GM12878 (cell line): ENCODE measurements at regions not wholly inside any gene's neighbourhood (a gene's known extent, or its start where the extent isn't known, plus 50 kb on each side); places are given as distances from the start of the nearest gene placed in this dataset.

ENCODE experiments used
- ATAC-seq: fragments of 200-7000 bp; cut with Tn5 transposase; 3 replicates; pipeline ENCODE4 v1.9.1; 2020; ENCODE audit warnings: mild to moderate bottlenecking, moderate library complexity
- BruUV-seq: library from RNA; stranded (reverse); fragments of 400-500 nt; replicated peaks from 2 replicates; lab custom pipeline; 2021; lab: Mats Ljungman, UMichigan
- CTCF ChIA-PET: fragments of 300-600 bp; sonication (Branson Sonifier 250); formaldehyde crosslinking; extraction: SDS; loops from one replicate; lab custom pipeline; 2021; ENCODE audit warnings: inconsistent platforms; lab: Yijun Ruan, JAX
- POLR2A ChIA-PET: fragments of 350-600 bp; formaldehyde crosslinking; extraction: SDS; loops from one replicate; lab custom pipeline; 2021; ENCODE audit warnings: inconsistent platforms; lab: Charles Lee
- RAD21 ChIA-PET: fragments of 300-600 bp; sonication (Branson Sonifier 250); formaldehyde crosslinking; loops from one replicate; lab custom pipeline; 2023; ENCODE audit warnings: antibody characterized with exemption; ENCODE audit not compliant: unreplicated experiment; lab: Charles Lee
- SMC1A ChIA-PET: fragments of 300-600 bp; sonication (Branson Sonifier 250); formaldehyde crosslinking; loops from one replicate; lab custom pipeline; 2023; ENCODE audit not compliant: unreplicated experiment, uncharacterized antibody; lab: Charles Lee
- DNase-seq: peaks from one replicate; pipeline ENCODE4 v3.0.0-alpha.2; 2011; ENCODE audit warnings: low read depth, low spot score
- FAIRE-seq: peaks from 3 replicates; lab custom pipeline; 2011; peaks lifted over from hg19 to GRCh38; lab: Jason Lieb, UNC
- H2AFZ ChIP-seq: 2 replicates; pipeline ENCODE4 v1.6.0; 2011; ENCODE audit warnings: low read depth, low read length, control low read depth; ENCODE audit not compliant: control insufficient read depth
- H3K27ac ChIP-seq: 2 replicates; pipeline ENCODE4 v1.5.1; 2011; ENCODE audit warnings: control low read depth; ENCODE audit not compliant: control insufficient read depth, insufficient read depth
- H3K27me3 ChIP-seq, 2 experiments: replicated peaks in 1 of 2; 2 replicates each; pipeline versions ENCODE4 v1.6.0 to v1.6.1; 2011; ENCODE audit warnings: low read length in 1 of 2; ENCODE audit not compliant: control insufficient read depth in 2 of 2, insufficient read depth in 2 of 2
- H3K36me3 ChIP-seq, 2 experiments: 2 replicates each; pipeline ENCODE4 v1.5.1; 2011; ENCODE audit warnings: low read length in 1 of 2; ENCODE audit not compliant: control insufficient read depth in 2 of 2, insufficient read depth in 2 of 2
- H3K4me1 ChIP-seq: 2 replicates; pipeline ENCODE4 v1.6.1; 2011; ENCODE audit warnings: mild to moderate bottlenecking, low read length, moderate library complexity, mixed read lengths; ENCODE audit not compliant: control insufficient read depth, insufficient read depth
- H3K4me2 ChIP-seq: 2 replicates; pipeline ENCODE4 v1.6.0; 2011; ENCODE audit warnings: control low read depth; ENCODE audit not compliant: control insufficient read depth, insufficient read depth
- H3K4me3 ChIP-seq: fragments of 200-600 bp; sonication (generic); 2 replicates; pipeline ENCODE4 v1.5.1; 2016
- H3K79me2 ChIP-seq: 2 replicates; pipeline ENCODE4 v1.6.0; 2011; ENCODE audit warnings: low read length; ENCODE audit not compliant: control insufficient read depth, insufficient read depth
- H3K9ac ChIP-seq: 2 replicates; pipeline ENCODE4 v1.8.0; 2011; ENCODE audit warnings: low read length, control low read depth, mixed read lengths; ENCODE audit not compliant: control insufficient read depth, insufficient read depth
- H3K9me3 ChIP-seq: replicated peaks from 3 replicates; pipeline ENCODE4 v1.5.1; 2011; ENCODE audit warnings: mild to moderate bottlenecking, low read length; ENCODE audit not compliant: control insufficient read depth, insufficient read depth
- H4K20me1 ChIP-seq: 2 replicates; pipeline ENCODE4 v1.6.0; 2011; ENCODE audit not compliant: control insufficient read depth, insufficient read depth
- BMI1 ChIP-seq: fragments of 450-650 bp; IDR thresholded peaks from 2 replicates; pipeline ENCODE4 v1.6.1; 2016; ENCODE audit warnings: mild to moderate bottlenecking, moderate library complexity, borderline replicate concordance
- E2F8 ChIP-seq: fragments of 450-650 bp; IDR thresholded peaks from 2 replicates; pipeline ENCODE4 v1.6.1; 2018; ENCODE audit warnings: mild to moderate bottlenecking, low read depth, moderate library complexity; ENCODE audit not compliant: partially characterized antibody
- FOXK2 ChIP-seq: fragments of 450-650 bp; IDR thresholded peaks from 2 replicates; pipeline ENCODE4 v1.6.1; 2017; ENCODE audit warnings: mild to moderate bottlenecking, moderate library complexity
- HDAC6 ChIP-seq: fragments of 200-600 bp; sonication (generic); IDR thresholded peaks from one replicate; pipeline ENCODE4 v1.8.0; 2017; ENCODE audit warnings: antibody characterized with exemption; ENCODE audit not compliant: unreplicated experiment
- HDGF ChIP-seq: fragments of 450-650 bp; IDR thresholded peaks from 2 replicates; pipeline ENCODE4 v1.6.1; 2016; ENCODE audit warnings: antibody characterized with exemption
- JUND ChIP-seq: IDR thresholded peaks from 2 replicates; pipeline ENCODE4 v1.6.1; 2012; ENCODE audit warnings: low read depth, mild to moderate bottlenecking, low read length, improper control_type of control experiment, moderate library complexity
- MTA2 ChIP-seq: fragments of 450-650 bp; IDR thresholded peaks from 2 replicates; pipeline ENCODE4 v1.6.1; 2016; ENCODE audit warnings: low read depth, mild to moderate bottlenecking, moderate library complexity
- NR2C2 ChIP-seq: IDR thresholded peaks from 2 replicates; pipeline ENCODE4 v1.6.1; 2011; ENCODE audit warnings: borderline replicate concordance, low read depth; ENCODE audit not compliant: control insufficient read depth, insufficient read length
- PAX8 ChIP-seq: fragments of 450-650 bp; IDR thresholded peaks from 2 replicates; pipeline ENCODE4 v1.6.1; 2017; ENCODE audit warnings: mild to moderate bottlenecking, moderate library complexity
- POLR2AphosphoS2 ChIP-seq: IDR thresholded peaks from 2 replicates; pipeline ENCODE4 v1.6.1; 2011; ENCODE audit warnings: low read depth, mild to moderate bottlenecking, low read length, improper control_type of control experiment, moderate library complexity
- REST ChIP-seq: IDR thresholded peaks from 2 replicates; pipeline ENCODE4 v1.6.1; 2012; ENCODE audit warnings: mild to moderate bottlenecking, low read depth, low read length
- RFX5 ChIP-seq: IDR thresholded peaks from 2 replicates; pipeline ENCODE4 v1.6.1; 2011; ENCODE audit warnings: low read depth, low read length, improper control_type of control experiment
- SMC3 ChIP-seq: IDR thresholded peaks from 2 replicates; pipeline ENCODE4 v1.6.1; 2011; ENCODE audit warnings: low read length, improper control_type of control experiment, borderline replicate concordance
- SP1 ChIP-seq: IDR thresholded peaks from one replicate; pipeline ENCODE4 v1.6.1; 2011; ENCODE audit warnings: low read depth, low read length
- WRNIP1 ChIP-seq: IDR thresholded peaks from 2 replicates; pipeline ENCODE4 v1.6.1; 2011; ENCODE audit warnings: low read depth, low read length, improper control_type of control experiment, borderline replicate concordance
- ZBED1 ChIP-seq: IDR thresholded peaks from 2 replicates; pipeline ENCODE4 v1.6.1; 2016; ENCODE audit warnings: borderline replicate concordance
- WGBS: methylation state at CpG from one replicate; pipeline ENCODE4 v1.1.6; 2016; ENCODE audit warnings: low lambda C conversion rate; ENCODE audit not compliant: insufficient replicate concordance, insufficient coverage; ENCODE audit errors: missing lambda C conversion rate; 5-methylcytosine and 5-hydroxymethylcytosine counted together
- in situ Hi-C: fragments of 300-500 bp; cut with MboI; formaldehyde crosslinking; loops from 9 replicates; pipeline ENCODE4 v1.14.3; 2018; ENCODE audit warnings: mixed read lengths
- intact Hi-C: fragments of 100-400 bp; cut with micrococcal nuclease; formaldehyde crosslinking; loops from one replicate; pipeline ENCODE4 v1.14.2; 2022; ENCODE audit not compliant: unreplicated experiment

GRCh38 chr11:119573858-119574257 is 150.9 kb upstream of the THY1 start:
- Histone ChIP-seq H3K4me2 (no peak overlapping the region), H3K9ac (no peak overlapping the region)

More at GRCh38 chr11:119573858-119574257, 150.9 kb upstream of the THY1 start:
- ChIA-PET RAD21 (no interaction called here), POLR2A (no interaction called here), CTCF (no interaction called here), SMC1A (interaction anchor here (0.6 kb wide), 1 partner anchor 68 kb away, joined by 4 read pairs; no protein-coding TSS in a partner anchor)
- Histone ChIP-seq H3K9me3 (no peaks in the 10 kb centered on the region; the same call in 2 of the 3 replicates), H3K4me1 (no peaks in the 10 kb centered on the region), H3K79me2 (no peaks in the 10 kb centered on the region), H3K27me3 (peaks cover 1 to 2% of the 10 kb centered on the region in 2 experiments; a peak in 1 of 4 replicates), H3K27ac (no peak overlapping the region), H4K20me1 (no peaks in the 10 kb centered on the region; the same call in 1 of the 2 replicates), H3K36me3 (no peaks in the 10 kb centered on the region), H2AFZ (no peak overlapping the region), H3K4me3 (no peak overlapping the region)
- DNase-seq = no peak
- no peak for FAIRE-seq
- BruUV-seq = no TSS peak
- in situ Hi-C loops (no loop called here), intact Hi-C loops (no loop called here)
- WGBS = 9% methylated on average over 1 of the region's 1 CpG
- ATAC-seq = no peak
- no peak for TF ChIP-seq BMI1
- TF ChIP-seq HDAC6 = no peak
- no peak for TF ChIP-seq E2F8
- no peak for TF ChIP-seq ZBED1
- no peak for TF ChIP-seq NR2C2
- TF ChIP-seq WRNIP1 = no peak
- no peak for TF ChIP-seq MTA2
- no peak for TF ChIP-seq JUND
- TF ChIP-seq SP1 = no peak
- TF ChIP-seq SMC3 = no peak
- no peak for TF ChIP-seq PAX8
- no peak for TF ChIP-seq RFX5
- no peak for TF ChIP-seq REST
- no peak for TF ChIP-seq POLR2AphosphoS2
- TF ChIP-seq HDGF = no peak
- TF ChIP-seq FOXK2 = no peak
- TF ChIP-seq, all 136 proteins: peak for 0
